DLD1 (cell line): ENCODE measurements at regions not wholly inside any gene's neighbourhood (a gene's known extent, or its start where the extent isn't known, plus 50 kb on each side); places are given as distances from the start of the nearest gene placed in this dataset.
"Not testable (repeated sequence)": the region's sequence is repeated elsewhere in the genome, so short reads cannot be mapped to it uniquely, and the experiment has no call there.

Source experiments
- in situ Hi-C: cut with HindIII; loops from 2 replicates; pipeline ENCODE4 v1.10.0; 2017; ENCODE audit warnings: low sequenced_read_pairs

DNA sequence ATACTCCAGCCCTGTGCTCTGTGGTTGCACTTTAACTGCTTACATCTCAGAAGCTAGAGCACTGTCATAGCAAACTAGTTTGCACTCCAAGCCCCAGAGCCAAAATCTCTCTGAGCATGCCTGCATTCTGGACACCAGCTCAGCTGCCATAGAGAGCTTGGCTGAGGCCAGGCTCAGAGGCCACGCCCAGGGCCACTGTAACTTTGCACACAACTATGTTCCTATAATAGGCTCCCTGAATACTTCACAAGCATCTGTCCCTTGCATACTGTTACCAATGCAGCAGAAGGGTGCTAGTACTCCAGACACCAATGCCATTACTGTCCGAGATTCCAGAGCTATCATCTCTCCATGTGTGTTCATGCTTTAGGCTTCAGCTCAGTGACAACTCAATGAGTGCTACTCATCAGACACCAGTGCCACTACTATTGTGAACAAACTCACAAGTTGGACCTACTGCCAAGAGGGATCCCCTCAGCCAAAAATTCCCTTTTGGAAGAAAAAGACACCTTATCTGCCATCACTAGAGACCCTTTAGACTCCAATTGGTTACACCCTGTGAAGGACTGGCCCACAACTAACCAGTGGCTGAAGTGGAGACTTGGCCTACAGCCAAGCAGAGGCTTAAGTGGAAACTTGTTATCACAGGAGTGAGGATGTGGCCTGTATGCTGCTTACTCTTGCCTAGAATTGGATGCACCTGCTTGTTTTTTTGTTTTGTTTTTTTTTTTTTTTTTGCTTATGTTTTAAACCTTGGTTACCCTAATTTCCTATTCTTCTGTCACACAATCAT is 211.6 kb upstream of the MAGI2 start:
- in situ Hi-C loops = no loop called here

GRCh38 chr7:79658304-79658703 is 204.8 kb upstream of the MAGI2 start:
- in situ Hi-C loops = no loop called here

DNA sequence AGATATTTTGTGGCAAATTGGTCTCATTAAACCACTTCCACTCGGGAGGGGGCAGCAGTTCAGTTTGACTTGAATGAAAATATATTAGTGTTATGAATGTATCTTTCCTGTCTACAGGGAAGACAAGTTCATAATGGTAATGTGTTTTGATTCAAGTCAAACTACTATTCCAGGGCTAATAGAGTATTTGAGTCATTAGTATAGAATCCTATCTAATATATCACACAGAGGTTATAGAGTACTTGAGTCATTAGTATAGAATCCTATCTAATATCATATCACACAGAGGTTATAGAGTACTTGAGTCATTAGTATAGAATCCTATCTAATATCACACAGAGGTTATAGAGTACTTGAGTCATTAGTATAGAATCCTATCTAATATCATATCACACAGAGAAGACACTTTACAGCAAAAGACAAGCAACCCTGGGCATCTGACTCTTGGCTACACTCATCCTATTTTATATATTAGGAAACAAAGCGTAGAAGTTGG is 199.7 kb upstream of the MAGI2 start:
- in situ Hi-C loops = no loop called here

- in situ Hi-C loops = no loop called here
Measured at GRCh38 chr7:79652619-79653018, 199.2 kb upstream of the MAGI2 start.

DNA sequence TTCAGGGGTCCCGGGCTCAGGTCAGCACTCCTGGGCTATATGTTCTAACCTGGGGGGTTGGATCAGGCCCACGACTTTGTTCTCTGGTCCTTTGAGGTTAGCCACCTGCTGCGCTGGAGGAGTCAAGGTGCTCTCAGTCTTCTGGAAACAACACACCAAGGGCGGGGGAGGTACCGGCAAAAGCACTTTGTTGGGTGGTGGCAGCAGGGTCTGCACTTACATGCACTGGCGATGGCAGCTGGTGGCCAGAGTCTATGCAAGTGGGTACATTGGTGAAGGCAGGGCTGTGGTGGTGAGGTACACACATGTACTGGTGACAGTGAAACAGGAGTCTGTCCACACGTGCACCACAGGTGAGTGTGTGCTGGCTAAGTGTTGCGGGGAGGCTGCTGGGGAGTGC is 194.2 kb upstream of the MAGI2 start:
- in situ Hi-C loops = no loop called here

GRCh38 chr7:79646278-79646677 is 192.8 kb upstream of the MAGI2 start:
- in situ Hi-C loops = no loop called here

- in situ Hi-C loops = no loop called here
Measured at GRCh38 chr7:79636849-79637248, 183.4 kb upstream of the MAGI2 start.

- in situ Hi-C loops = not testable (repeated sequence)
Measured at GRCh38 chr7:79625921-79626320, 172.5 kb upstream of the MAGI2 start.

DNA sequence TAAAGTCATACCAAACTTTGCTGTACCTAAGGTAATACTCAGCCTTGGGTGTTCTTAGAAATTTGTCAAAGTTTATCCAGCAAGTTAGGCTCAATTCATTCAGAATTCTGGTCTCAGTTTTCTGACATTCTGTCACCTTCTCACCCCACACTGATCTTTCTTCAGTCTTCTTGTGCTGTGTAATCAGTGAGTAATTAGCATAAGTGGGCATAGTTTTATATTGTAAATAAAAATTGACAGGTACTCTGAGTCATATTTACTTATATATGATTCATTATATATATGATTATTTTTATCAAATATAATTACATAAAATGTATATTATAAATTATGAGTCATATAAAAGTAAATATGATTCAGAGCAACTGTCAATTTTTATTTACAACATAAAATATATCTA is 170.9 kb upstream of the MAGI2 start:
- in situ Hi-C loops = no loop called here

DNA sequence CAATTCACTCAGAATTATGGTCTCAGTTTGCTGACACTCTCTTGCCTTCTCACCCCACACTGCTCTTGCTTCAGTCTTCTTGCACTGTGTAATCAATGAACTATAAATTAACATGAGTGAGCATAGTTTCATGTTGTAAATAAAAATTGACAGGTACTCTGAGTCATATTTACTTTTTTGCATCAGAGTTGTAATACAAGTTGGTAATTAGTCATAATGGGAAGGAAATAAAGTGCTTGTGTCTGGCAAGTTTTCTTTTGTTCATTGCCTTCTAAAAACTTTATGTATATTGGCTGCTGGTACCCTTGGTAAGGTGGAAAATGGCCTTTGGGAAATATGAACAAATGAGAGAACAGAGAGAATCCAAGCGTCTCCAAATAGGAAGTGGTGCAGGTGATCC is 169.3 kb upstream of the MAGI2 start:
- in situ Hi-C loops = no loop called here

DNA sequence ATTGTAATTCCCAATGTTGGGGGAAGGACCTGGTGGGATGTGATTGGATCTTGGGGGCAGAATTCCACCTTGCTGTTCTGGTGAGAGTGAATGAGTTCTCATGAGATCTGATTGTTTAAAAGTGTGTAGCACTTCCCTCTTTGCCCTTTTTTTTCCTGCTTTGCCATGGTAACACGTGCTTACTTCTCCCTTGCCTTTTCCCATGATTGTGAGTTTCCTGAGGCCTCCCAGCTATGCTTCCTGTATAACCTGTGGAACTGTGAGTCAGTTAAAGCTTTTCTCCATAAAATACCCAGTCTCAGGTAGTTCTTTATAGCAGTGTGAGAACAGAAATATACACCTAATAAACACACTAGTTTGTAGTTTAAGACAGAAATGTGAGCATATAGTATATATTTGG is 166.8 kb upstream of the MAGI2 start:
- in situ Hi-C loops = no loop called here

GRCh38 chr7:79619216-79619615 is 165.7 kb upstream of the MAGI2 start:
- in situ Hi-C loops = no loop called here

DNA sequence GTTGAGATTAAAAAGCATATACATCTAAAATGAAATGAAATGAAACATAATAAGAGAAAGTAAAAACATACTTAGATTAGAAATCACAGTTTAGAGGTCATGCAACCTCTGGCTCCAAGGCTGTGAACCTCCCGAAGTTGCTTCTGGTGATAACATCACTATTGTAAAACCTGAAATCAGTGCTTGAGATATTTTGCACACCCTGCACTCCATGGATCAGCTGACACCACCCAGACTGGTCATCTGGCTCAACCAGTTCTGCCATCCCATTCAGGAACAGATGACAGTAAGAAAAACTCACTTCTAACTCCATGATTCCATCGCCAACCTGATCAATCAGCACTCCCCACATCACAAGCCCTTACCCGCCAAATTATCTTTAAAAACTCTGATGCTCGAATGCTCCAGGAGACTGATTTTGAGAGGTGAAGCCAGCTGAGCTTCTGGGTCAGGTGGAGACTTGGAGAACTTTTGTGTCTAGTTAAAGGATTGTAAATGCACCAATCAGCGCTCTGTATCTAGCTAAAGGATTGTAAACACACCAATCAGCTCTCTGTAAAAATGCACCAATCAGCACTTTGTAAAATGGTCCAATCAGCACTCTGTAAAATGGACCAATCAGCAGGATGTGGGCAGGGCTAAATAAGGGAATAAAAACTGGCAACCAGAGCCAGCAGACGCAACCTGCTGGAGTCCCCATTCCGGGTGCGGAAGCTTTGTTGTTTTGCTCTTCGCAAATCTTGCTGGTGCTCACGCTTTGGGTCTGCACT is 162.6 kb upstream of the MAGI2 start:
- in situ Hi-C loops = no loop called here

DNA sequence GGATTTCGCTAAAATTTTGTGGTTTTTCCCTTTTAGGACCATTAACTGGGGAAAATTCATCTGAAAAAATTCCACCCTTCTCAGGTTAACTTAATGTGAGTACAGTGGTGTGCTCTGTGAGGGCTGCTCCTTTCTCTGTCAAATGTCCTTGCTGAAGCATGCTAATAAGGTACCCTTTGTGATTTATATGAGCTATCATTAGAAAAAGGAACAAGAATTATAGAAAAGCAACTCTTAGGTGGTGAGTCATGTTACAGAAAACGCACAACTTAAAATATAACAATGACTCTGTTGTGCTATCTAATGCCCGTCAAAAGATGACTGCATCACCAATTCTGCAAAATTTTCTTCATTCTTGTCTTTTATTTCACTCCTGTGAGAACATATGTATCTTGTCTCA is 162.0 kb upstream of the MAGI2 start:
- in situ Hi-C loops = no loop called here

DNA sequence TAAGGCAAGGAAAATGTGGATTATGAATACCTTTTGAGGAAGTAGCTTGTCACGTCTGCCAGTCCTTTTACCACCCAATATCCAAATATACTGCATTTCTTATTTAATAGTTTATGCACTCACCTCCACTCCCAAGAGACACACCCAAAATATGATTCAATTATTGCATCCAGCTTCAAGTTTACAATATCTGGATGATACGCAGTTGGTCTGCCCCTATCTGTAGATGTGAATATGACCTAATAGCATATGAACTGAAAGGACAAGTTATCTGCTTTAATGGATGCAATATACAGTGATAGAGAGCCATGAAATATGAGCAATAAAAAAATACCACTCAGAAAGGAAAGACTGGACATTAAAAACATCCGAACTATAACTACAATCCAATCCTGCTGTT is 159.4 kb upstream of the MAGI2 start:
- in situ Hi-C loops = no loop called here

DNA sequence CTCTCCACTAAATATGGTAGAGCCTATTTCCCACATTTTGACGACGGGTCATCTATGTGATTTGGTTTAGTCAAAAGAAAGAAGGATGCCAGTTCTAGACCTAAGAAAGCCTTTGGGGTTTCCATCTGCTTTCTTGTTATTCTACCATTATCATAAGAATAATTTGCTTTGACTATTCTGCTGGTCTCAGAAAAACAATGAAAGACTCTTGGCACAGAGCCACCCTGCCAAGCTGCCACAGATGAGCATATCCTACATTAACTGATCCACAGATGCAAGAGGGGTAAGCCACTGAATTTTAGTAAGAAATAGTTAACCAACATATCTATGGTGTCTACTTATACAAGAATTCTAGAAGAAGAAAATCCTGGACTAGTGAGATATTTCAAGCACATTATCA is 158.6 kb upstream of the MAGI2 start:
- in situ Hi-C loops = no loop called here

GRCh38 chr7:79610748-79611304 is 157.4 kb upstream of the MAGI2 start:
- in situ Hi-C loops = no loop called here

GRCh38 chr7:79610313-79610712 is 156.8 kb upstream of the MAGI2 start:
- in situ Hi-C loops = no loop called here

DNA sequence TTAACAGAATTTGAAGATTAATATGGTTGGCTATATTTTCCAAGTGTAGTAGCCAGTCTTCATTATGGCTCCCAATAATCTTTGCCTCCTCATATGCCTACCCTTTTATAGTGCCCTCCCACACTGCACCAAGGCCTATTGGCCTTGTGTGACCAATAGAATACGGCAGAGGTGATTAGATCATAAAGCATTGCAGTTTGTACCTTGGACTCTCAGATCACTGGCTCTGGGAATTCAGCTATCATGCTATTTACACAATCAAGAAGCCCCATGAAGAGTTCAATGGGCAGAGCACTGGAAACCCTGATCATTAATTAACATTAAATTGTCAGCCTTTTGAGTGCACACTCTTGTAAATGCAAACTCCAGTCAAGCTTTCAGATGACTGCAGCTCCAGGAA is 154.5 kb upstream of the MAGI2 start:
- in situ Hi-C loops = no loop called here

GRCh38 chr7:79604841-79605240 is 151.4 kb upstream of the MAGI2 start:
- in situ Hi-C loops = no loop called here

DNA sequence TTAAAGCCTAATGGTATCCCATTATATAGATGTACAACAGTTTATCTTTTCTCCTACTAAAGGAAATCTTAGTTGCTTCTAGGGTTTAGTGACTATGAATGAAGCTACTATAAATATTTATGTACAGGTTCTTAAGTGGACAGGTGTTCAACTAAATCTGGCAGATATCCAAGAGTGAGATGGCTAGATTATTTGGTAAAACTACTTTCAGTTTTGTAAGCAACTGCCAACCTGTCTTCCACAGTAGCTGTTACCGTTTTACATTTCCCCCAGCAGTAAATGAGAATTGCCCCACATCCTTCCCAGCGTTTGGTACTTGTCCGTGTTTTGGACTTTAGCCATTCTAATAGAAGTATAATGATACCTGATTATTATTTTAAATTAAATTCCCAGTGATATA is 144.9 kb upstream of the MAGI2 start:
- in situ Hi-C loops = no loop called here

- in situ Hi-C loops = not testable (repeated sequence)
Measured at GRCh38 chr7:79594671-79595070, 141.2 kb upstream of the MAGI2 start.
